SK-N-SH (cell line): ENCODE measurements at regions not wholly inside any gene's neighbourhood (a gene's known extent, or its start where the extent isn't known, plus 50 kb on each side); places are given as distances from the start of the nearest gene placed in this dataset.

Experiments
- CTCF ChIA-PET: fragments of 300-600, 350-600 bp; formaldehyde crosslinking; extraction: SDS; loops from one replicate; lab custom pipeline; 2021; lab: Yijun Ruan, JAX
- POLR2A ChIA-PET: fragments of 350-600 bp; sonication (Branson Sonifier 250); formaldehyde crosslinking; extraction: SDS; loops from one replicate; lab custom pipeline; 2020; ENCODE audit warnings: antibody characterized with exemption, inconsistent platforms; lab: Yijun Ruan, JAX
- DNase-seq: peaks from one replicate; pipeline ENCODE4 v3.0.0; 2012
- H2AFZ ChIP-seq: fragments of 200-600 bp; sonication (generic); 2 replicates; pipeline ENCODE4 v1.8.1; 2016; ENCODE audit warnings: antibody characterized with exemption, mild to moderate bottlenecking, low read depth
- H3F3A ChIP-seq: fragments of 200-600 bp; sonication (generic); replicated peaks from 2 replicates; pipeline ENCODE3; 2016; ENCODE audit warnings: antibody characterized with exemption, mild to moderate bottlenecking; ENCODE audit not compliant: insufficient read depth
- H3K27ac ChIP-seq, 2 experiments: fragments of 200-500 bp in 1 of 2; fragments of 200-600 bp in 1 of 2; sonication (Bioruptor generic) in 1 of 2; sonication (generic), shearing (Covaris generic) in 1 of 2; 2 replicates each; pipeline versions ENCODE4 v1.5.1 to v1.6.1; 2014 to 2016; ENCODE audit warnings: low read depth in 2 of 2, inconsistent platforms in 1 of 2, low read length in 1 of 2, mild to moderate bottlenecking in 1 of 2, mixed read lengths in 1 of 2
- H3K27me3 ChIP-seq: fragments of 200-600 bp; sonication (generic), shearing (Covaris generic); 2 replicates; pipeline ENCODE4 v1.6.1; 2016; ENCODE audit warnings: mixed run types; ENCODE audit not compliant: insufficient read depth
- H3K36me3 ChIP-seq, 2 experiments: fragments of 200-500 bp in 1 of 2; fragments of 200-600 bp in 1 of 2; sonication (Bioruptor generic) in 1 of 2; sonication (generic) in 1 of 2; replicated peaks in 1 of 2; 2 replicates each; pipeline versions ENCODE3 to v1.5.1; 2014 to 2016; ENCODE audit warnings: low read length in 1 of 2, mild to moderate bottlenecking in 1 of 2; ENCODE audit not compliant: insufficient read depth in 2 of 2, control insufficient read depth in 1 of 2
- H3K4me1 ChIP-seq, 2 experiments: fragments of 200-500 bp in 1 of 2; fragments of 200-600 bp in 1 of 2; sonication (Bioruptor generic) in 1 of 2; sonication (generic), shearing (Covaris generic) in 1 of 2; 2 replicates each; pipeline versions ENCODE4 v1.5.1 to v1.6.1; 2014 to 2016; ENCODE audit warnings: low read depth in 1 of 2, low read length in 1 of 2, mixed run types in 1 of 2; ENCODE audit not compliant: insufficient read depth in 2 of 2, control insufficient read depth in 1 of 2
- H3K4me2 ChIP-seq: fragments of 200-600 bp; sonication (generic), shearing (Covaris generic); 2 replicates; pipeline ENCODE4 v1.6.1; 2017; ENCODE audit warnings: mixed run types
- H3K4me3 ChIP-seq, 2 experiments: fragments of 200-500 bp in 1 of 2; fragments of 200-600 bp in 1 of 2; sonication (Bioruptor generic) in 1 of 2; sonication (generic), shearing (Covaris generic) in 1 of 2; 2 replicates each; pipeline versions ENCODE4 v1.5.1 to v1.8.1; 2014 to 2016; ENCODE audit warnings: low read depth in 2 of 2, inconsistent platforms in 1 of 2, low read length in 1 of 2, mild to moderate bottlenecking in 1 of 2, mixed read lengths in 1 of 2, moderate library complexity in 1 of 2
- H3K79me2 ChIP-seq: fragments of 200-600 bp; sonication (generic); 2 replicates; pipeline ENCODE4 v1.8.1; 2017; ENCODE audit warnings: mild to moderate bottlenecking; ENCODE audit not compliant: insufficient read depth
- H3K9ac ChIP-seq: fragments of 200-600 bp; sonication (generic); 2 replicates; pipeline ENCODE4 v1.6.1; 2017; ENCODE audit warnings: mixed run types
- H3K9me2 ChIP-seq: fragments of 200-600 bp; sonication (generic); 2 replicates; pipeline ENCODE4 v1.6.1; 2017; ENCODE audit warnings: mixed run types
- H3K9me3 ChIP-seq: fragments of 200-600 bp; sonication (generic); 2 replicates; pipeline ENCODE4 v1.6.1; 2017; ENCODE audit warnings: mixed run types, mild to moderate bottlenecking, moderate library complexity
- H4K20me1 ChIP-seq: fragments of 200-600 bp; sonication (generic); 2 replicates; pipeline ENCODE4 v1.6.1; 2017; ENCODE audit warnings: mild to moderate bottlenecking, mixed run types; ENCODE audit not compliant: insufficient read depth
- CHD2 ChIP-seq: fragments of 150-350 bp; IDR thresholded peaks from 2 replicates; pipeline ENCODE4 v1.6.1; 2018; ENCODE audit warnings: low read length; ENCODE audit not compliant: partially characterized antibody
- ELF1 ChIP-seq: IDR thresholded peaks from 2 replicates; pipeline ENCODE4 v1.4.0; 2012
- FOSL2 ChIP-seq: IDR thresholded peaks from 2 replicates; pipeline ENCODE4 v1.4.0; 2012; ENCODE audit warnings: low read depth, mild to moderate bottlenecking, moderate library complexity, borderline replicate concordance
- FOXJ3 ChIP-seq: sonication (generic); formaldehyde crosslinking; IDR thresholded peaks from 2 replicates; pipeline ENCODE4 v1.5.1; 2020; ENCODE audit warnings: mild to moderate bottlenecking, missing genetic modification reagents
- FOXM1 ChIP-seq: IDR thresholded peaks from 2 replicates; pipeline ENCODE4 v1.4.0; 2012; ENCODE audit warnings: low read depth, mild to moderate bottlenecking
- GABPA ChIP-seq: IDR thresholded peaks from 2 replicates; pipeline ENCODE4 v1.4.0; 2012; ENCODE audit warnings: low read depth, mild to moderate bottlenecking
- GATA2 ChIP-seq: sonication (generic); formaldehyde crosslinking; IDR thresholded peaks from 2 replicates; pipeline ENCODE4 v1.5.0; 2020; ENCODE audit warnings: mild to moderate bottlenecking, missing genetic modification reagents
- MXI1 ChIP-seq: IDR thresholded peaks from 2 replicates; pipeline ENCODE4 v1.6.1; 2012; ENCODE audit warnings: mild to moderate bottlenecking, low read depth, low read length, improper control_type of control experiment
- NRF1 ChIP-seq: IDR thresholded peaks from 2 replicates; pipeline ENCODE4 v1.6.1; 2012; ENCODE audit warnings: low read depth, mild to moderate bottlenecking, low read length
- POLR2AphosphoS5 ChIP-seq: IDR thresholded peaks from 2 replicates; pipeline ENCODE4 v1.6.1; 2012; ENCODE audit warnings: low read depth, low read length
- RCOR1 ChIP-seq: fragments of 150-350 bp; IDR thresholded peaks from 2 replicates; pipeline ENCODE4 v1.6.1; 2017; ENCODE audit warnings: antibody characterized with exemption, low read length
- RFX5 ChIP-seq: IDR thresholded peaks from 2 replicates; pipeline ENCODE4 v1.6.1; 2012; ENCODE audit warnings: mild to moderate bottlenecking, improper control_type of control experiment, low read length
- RXRA ChIP-seq: IDR thresholded peaks from 2 replicates; pipeline ENCODE4 v1.4.0; 2012; ENCODE audit warnings: low read depth, mild to moderate bottlenecking, borderline replicate concordance
- SMC3 ChIP-seq: IDR thresholded peaks from 2 replicates; pipeline ENCODE4 v1.6.1; 2012; ENCODE audit warnings: low read depth, low read length, improper control_type of control experiment
- TAF1 ChIP-seq: IDR thresholded peaks from 2 replicates; pipeline ENCODE4 v1.6.1; 2012; ENCODE audit warnings: low read depth, mild to moderate bottlenecking, low read length, moderate library complexity, borderline replicate concordance
- TCF12 ChIP-seq: IDR thresholded peaks from 2 replicates; pipeline ENCODE4 v1.4.0; 2012
- YY1 ChIP-seq: IDR thresholded peaks from 2 replicates; pipeline ENCODE4 v1.4.0; 2012; ENCODE audit warnings: low read depth, mild to moderate bottlenecking
- WGBS: methylation state at CpG from one replicate; pipeline ENCODE4 v1.1.6; 2017; ENCODE audit warnings: low lambda C conversion rate; 5-methylcytosine and 5-hydroxymethylcytosine counted together
- TF ChIP-seq, protein P1 (sequence below): fragments of 150-350 bp; IDR thresholded peaks from 2 replicates; pipeline ENCODE4 v1.6.1; 2017; ENCODE audit warnings: antibody characterized with exemption, low read length, low read depth, borderline replicate concordance
- TF ChIP-seq, protein P2 (sequence below): IDR thresholded peaks from 2 replicates; pipeline ENCODE4 v1.6.1; 2012; ENCODE audit warnings: mild to moderate bottlenecking, low read depth, low read length, moderate library complexity
- TF ChIP-seq, protein P3 (sequence below): IDR thresholded peaks from 2 replicates; pipeline ENCODE4 v1.4.0; 2012; ENCODE audit warnings: low read depth, borderline replicate concordance
- TF ChIP-seq, protein P4 (sequence below): IDR thresholded peaks from 2 replicates; pipeline ENCODE4 v1.4.0; 2012; ENCODE audit warnings: low read depth
- TF ChIP-seq, protein P5 (sequence below): IDR thresholded peaks from 2 replicates; pipeline ENCODE4; 2012
- TF ChIP-seq, protein P6 (sequence below): fragments of 200-600 bp; sonication (generic); IDR thresholded peaks from 2 replicates; pipeline ENCODE4 v1.6.1; 2017; ENCODE audit warnings: antibody characterized with exemption, mild to moderate bottlenecking, moderate library complexity
- TF ChIP-seq, protein P7 (sequence below): IDR thresholded peaks from 2 replicates; pipeline ENCODE4 v1.4.0; 2012; ENCODE audit warnings: low read depth, borderline replicate concordance

DNA sequence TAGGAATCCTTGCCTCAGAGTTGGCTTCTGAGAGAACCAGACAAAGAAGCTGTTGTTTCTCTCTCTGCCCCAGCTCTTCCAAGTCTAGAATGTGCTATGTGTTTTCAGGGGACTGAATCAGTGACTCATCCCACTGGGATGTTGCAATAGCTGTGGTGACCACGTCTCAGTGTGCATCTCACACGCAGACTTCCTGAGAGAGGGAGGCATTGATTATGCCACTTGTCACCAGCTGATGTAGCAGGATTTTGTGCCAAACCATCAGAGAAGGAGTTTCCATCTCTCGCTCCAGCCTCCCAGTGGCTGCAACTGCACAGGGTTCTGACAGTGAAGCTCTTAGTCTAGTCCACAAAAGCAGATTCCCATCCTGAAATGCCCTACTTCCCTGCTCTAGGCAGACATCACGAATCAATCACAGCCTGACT, 455.8 kb downstream of the MIAT start:
- 17% methylated on average over 4 of the region's 4 CpGs for WGBS
- DNase-seq, result no peak
- no peaks in the 10 kb centered on the region for H3K9me3 ChIP-seq
- no peaks in the 10 kb centered on the region for H4K20me1 ChIP-seq
- no peaks in the 10 kb centered on the region for H3K79me2 ChIP-seq
- no peaks in the 10 kb centered on the region for H3K27me3 ChIP-seq
- POLR2A ChIA-PET, result no interaction called here
- no peaks in the 10 kb centered on the region for H3K9me2 ChIP-seq
- peaks cover 20% of the 10 kb centered on the region for H3F3A ChIP-seq
- H3K4me3 ChIP-seq, result no peak overlapping the region; a peak in 1 of 4 replicates
- peak overlapping the region; percentile 71 for H3K4me2 ChIP-seq
- H3K9ac ChIP-seq, result no peak overlapping the region; the same call in 1 of the 2 replicates
- H3K36me3 ChIP-seq, result no peaks in the 10 kb centered on the region
- CTCF ChIA-PET, result no interaction called here
- H2AFZ ChIP-seq, result no peak overlapping the region
- H3K4me1 ChIP-seq, result peaks cover 18 to 24% of the 10 kb centered on the region in 2 experiments
- H3K27ac ChIP-seq, result peak overlapping the region in 1 of 2 experiments; percentile 53; a peak in 2 of 4 replicates
- TF ChIP-seq GATA2 (CRISPR knock-in tag) (no peak), NRF1 (no peak), POLR2AphosphoS5 (no peak), TCF12 (peak; percentile 63), FOXJ3 (CRISPR knock-in tag) (no peak), GABPA (no peak), FOSL2 (peak; percentile 69; the same call in 1 of the 2 replicates), TAF1 (no peak), RFX5 (no peak), MXI1 (no peak), CHD2 (no peak), RCOR1 (no peak), RXRA (0 out of 2 replicates have a peak, but pooled peaks have one; percentile 20), ELF1 (0 out of 2 replicates have a peak, but pooled peaks have one; percentile 4), YY1 (no peak), FOXM1 (no peak), SMC3 (no peak)
- TF ChIP-seq, protein P1, sequence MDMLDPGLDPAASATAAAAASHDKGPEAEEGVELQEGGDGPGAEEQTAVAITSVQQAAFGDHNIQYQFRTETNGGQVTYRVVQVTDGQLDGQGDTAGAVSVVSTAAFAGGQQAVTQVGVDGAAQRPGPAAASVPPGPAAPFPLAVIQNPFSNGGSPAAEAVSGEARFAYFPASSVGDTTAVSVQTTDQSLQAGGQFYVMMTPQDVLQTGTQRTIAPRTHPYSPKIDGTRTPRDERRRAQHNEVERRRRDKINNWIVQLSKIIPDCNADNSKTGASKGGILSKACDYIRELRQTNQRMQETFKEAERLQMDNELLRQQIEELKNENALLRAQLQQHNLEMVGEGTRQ, result no peak
- TF ChIP-seq, protein P2, sequence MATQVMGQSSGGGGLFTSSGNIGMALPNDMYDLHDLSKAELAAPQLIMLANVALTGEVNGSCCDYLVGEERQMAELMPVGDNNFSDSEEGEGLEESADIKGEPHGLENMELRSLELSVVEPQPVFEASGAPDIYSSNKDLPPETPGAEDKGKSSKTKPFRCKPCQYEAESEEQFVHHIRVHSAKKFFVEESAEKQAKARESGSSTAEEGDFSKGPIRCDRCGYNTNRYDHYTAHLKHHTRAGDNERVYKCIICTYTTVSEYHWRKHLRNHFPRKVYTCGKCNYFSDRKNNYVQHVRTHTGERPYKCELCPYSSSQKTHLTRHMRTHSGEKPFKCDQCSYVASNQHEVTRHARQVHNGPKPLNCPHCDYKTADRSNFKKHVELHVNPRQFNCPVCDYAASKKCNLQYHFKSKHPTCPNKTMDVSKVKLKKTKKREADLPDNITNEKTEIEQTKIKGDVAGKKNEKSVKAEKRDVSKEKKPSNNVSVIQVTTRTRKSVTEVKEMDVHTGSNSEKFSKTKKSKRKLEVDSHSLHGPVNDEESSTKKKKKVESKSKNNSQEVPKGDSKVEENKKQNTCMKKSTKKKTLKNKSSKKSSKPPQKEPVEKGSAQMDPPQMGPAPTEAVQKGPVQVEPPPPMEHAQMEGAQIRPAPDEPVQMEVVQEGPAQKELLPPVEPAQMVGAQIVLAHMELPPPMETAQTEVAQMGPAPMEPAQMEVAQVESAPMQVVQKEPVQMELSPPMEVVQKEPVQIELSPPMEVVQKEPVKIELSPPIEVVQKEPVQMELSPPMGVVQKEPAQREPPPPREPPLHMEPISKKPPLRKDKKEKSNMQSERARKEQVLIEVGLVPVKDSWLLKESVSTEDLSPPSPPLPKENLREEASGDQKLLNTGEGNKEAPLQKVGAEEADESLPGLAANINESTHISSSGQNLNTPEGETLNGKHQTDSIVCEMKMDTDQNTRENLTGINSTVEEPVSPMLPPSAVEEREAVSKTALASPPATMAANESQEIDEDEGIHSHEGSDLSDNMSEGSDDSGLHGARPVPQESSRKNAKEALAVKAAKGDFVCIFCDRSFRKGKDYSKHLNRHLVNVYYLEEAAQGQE, result no peak
- TF ChIP-seq, protein P3, sequence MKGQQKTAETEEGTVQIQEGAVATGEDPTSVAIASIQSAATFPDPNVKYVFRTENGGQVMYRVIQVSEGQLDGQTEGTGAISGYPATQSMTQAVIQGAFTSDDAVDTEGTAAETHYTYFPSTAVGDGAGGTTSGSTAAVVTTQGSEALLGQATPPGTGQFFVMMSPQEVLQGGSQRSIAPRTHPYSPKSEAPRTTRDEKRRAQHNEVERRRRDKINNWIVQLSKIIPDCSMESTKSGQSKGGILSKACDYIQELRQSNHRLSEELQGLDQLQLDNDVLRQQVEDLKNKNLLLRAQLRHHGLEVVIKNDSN, result no peak
- TF ChIP-seq, protein P4, sequence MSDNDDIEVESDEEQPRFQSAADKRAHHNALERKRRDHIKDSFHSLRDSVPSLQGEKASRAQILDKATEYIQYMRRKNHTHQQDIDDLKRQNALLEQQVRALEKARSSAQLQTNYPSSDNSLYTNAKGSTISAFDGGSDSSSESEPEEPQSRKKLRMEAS, result no peak
- TF ChIP-seq, protein P5, sequence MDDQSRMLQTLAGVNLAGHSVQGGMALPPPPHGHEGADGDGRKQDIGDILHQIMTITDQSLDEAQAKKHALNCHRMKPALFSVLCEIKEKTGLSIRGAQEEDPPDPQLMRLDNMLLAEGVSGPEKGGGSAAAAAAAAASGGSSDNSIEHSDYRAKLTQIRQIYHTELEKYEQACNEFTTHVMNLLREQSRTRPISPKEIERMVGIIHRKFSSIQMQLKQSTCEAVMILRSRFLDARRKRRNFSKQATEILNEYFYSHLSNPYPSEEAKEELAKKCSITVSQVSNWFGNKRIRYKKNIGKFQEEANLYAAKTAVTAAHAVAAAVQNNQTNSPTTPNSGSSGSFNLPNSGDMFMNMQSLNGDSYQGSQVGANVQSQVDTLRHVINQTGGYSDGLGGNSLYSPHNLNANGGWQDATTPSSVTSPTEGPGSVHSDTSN, result peak; percentile 46; the same call in 1 of the 2 replicates
- TF ChIP-seq, protein P6, sequence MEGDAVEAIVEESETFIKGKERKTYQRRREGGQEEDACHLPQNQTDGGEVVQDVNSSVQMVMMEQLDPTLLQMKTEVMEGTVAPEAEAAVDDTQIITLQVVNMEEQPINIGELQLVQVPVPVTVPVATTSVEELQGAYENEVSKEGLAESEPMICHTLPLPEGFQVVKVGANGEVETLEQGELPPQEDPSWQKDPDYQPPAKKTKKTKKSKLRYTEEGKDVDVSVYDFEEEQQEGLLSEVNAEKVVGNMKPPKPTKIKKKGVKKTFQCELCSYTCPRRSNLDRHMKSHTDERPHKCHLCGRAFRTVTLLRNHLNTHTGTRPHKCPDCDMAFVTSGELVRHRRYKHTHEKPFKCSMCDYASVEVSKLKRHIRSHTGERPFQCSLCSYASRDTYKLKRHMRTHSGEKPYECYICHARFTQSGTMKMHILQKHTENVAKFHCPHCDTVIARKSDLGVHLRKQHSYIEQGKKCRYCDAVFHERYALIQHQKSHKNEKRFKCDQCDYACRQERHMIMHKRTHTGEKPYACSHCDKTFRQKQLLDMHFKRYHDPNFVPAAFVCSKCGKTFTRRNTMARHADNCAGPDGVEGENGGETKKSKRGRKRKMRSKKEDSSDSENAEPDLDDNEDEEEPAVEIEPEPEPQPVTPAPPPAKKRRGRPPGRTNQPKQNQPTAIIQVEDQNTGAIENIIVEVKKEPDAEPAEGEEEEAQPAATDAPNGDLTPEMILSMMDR, result peak; percentile 24; the same call in 1 of the 2 replicates
- TF ChIP-seq, protein P7, sequence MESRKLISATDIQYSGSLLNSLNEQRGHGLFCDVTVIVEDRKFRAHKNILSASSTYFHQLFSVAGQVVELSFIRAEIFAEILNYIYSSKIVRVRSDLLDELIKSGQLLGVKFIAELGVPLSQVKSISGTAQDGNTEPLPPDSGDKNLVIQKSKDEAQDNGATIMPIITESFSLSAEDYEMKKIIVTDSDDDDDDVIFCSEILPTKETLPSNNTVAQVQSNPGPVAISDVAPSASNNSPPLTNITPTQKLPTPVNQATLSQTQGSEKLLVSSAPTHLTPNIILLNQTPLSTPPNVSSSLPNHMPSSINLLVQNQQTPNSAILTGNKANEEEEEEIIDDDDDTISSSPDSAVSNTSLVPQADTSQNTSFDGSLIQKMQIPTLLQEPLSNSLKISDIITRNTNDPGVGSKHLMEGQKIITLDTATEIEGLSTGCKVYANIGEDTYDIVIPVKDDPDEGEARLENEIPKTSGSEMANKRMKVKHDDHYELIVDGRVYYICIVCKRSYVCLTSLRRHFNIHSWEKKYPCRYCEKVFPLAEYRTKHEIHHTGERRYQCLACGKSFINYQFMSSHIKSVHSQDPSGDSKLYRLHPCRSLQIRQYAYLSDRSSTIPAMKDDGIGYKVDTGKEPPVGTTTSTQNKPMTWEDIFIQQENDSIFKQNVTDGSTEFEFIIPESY, result no peak
